HEK293 (cell line): ENCODE measurements at regions not wholly inside any gene's neighbourhood (a gene's known extent, or its start where the extent isn't known, plus 50 kb on each side); places are given as distances from the start of the nearest gene placed in this dataset.

ENCODE experiments used
- CTCF ChIA-PET: fragments of 350-600 bp; formaldehyde crosslinking; extraction: SDS; loops from one replicate; lab custom pipeline; 2021; ENCODE audit warnings: antibody characterized with exemption; lab: Yijun Ruan, JAX
- POLR2A ChIA-PET: fragments of 300-600 bp; formaldehyde crosslinking; extraction: SDS; loops from one replicate; lab custom pipeline; 2020; ENCODE audit warnings: antibody characterized with exemption, inconsistent platforms; lab: Yijun Ruan, JAX
- H3K27ac ChIP-seq: fragments of 200-500 bp; sonication (Bioruptor generic); 2 replicates; pipeline ENCODE4 v1.5.1; 2014; ENCODE audit warnings: low read depth, low read length, control low read depth, inconsistent platforms; ENCODE audit errors: extremely low read depth
- H3K36me3 ChIP-seq, 2 experiments: fragments of 200-500 bp in 1 of 2; sonication (Bioruptor generic) in 1 of 2; 1 replicate in 1 of 2; 2 replicates in 1 of 2; pipeline ENCODE4 v1.5.1; 2014 to 2017; ENCODE audit warnings: inconsistent platforms in 2 of 2, low read length in 2 of 2; ENCODE audit not compliant: control insufficient read depth in 2 of 2, insufficient read depth in 1 of 2
- H3K4me1 ChIP-seq: fragments of 200-500 bp; sonication (Bioruptor generic); 2 replicates; pipeline ENCODE4 v1.5.1; 2014; ENCODE audit warnings: mild to moderate bottlenecking, low read length, inconsistent platforms; ENCODE audit not compliant: control insufficient read depth, insufficient read depth
- H3K4me3 ChIP-seq: 2 replicates; pipeline ENCODE4 v1.5.1; 2011; ENCODE audit warnings: low read depth, mild to moderate bottlenecking, control low read depth, low read length, moderate library complexity
- H3K9me3 ChIP-seq: fragments of 200-500 bp; sonication (Bioruptor generic); 2 replicates; pipeline ENCODE4 v1.5.1; 2014; ENCODE audit warnings: low read depth, low read length, inconsistent platforms; ENCODE audit not compliant: control insufficient read depth, insufficient read depth
- GLI2 ChIP-seq: fragments of 450-650 bp; formaldehyde crosslinking; IDR thresholded peaks from 2 replicates; pipeline ENCODE4; 2017; ENCODE audit warnings: missing biosample characterization, missing genetic modification characterization, low read depth, borderline replicate concordance
- HOXA7 ChIP-seq: sonication (generic); formaldehyde crosslinking; IDR thresholded peaks from 2 replicates; pipeline ENCODE4 v1.8.1; 2022; ENCODE audit warnings: missing genetic modification reagents, borderline replicate concordance
- KLF10 ChIP-seq: fragments of 450-650 bp; IDR thresholded peaks from 2 replicates; pipeline ENCODE4 v1.5.1; 2018; ENCODE audit warnings: missing biosample characterization, mild to moderate bottlenecking, missing genetic modification characterization
- KLF17 ChIP-seq: fragments of 450-650 bp; formaldehyde crosslinking; IDR thresholded peaks from 2 replicates; pipeline ENCODE4 v1.5.1; 2016; ENCODE audit warnings: missing biosample characterization, missing genetic modification characterization
- KLF8 ChIP-seq: fragments of 450-650 bp; formaldehyde crosslinking; IDR thresholded peaks from 2 replicates; pipeline ENCODE4 v1.5.1; 2016; ENCODE audit warnings: missing biosample characterization, missing genetic modification characterization
- MYNN ChIP-seq: fragments of 450-650 bp; formaldehyde crosslinking; IDR thresholded peaks from 2 replicates; pipeline ENCODE4 v1.5.1; 2016; ENCODE audit warnings: missing biosample characterization, missing genetic modification characterization, borderline replicate concordance
- REST ChIP-seq: fragments of 450-650 bp; formaldehyde crosslinking; IDR thresholded peaks from 2 replicates; pipeline ENCODE4 v1.5.1; 2016; ENCODE audit warnings: missing biosample characterization, missing genetic modification characterization
- YY1 ChIP-seq: fragments of 450-650 bp; formaldehyde crosslinking; IDR thresholded peaks from 2 replicates; pipeline ENCODE4 v1.5.1; 2018; ENCODE audit warnings: missing biosample characterization, missing genetic modification characterization
- ZBTB6 ChIP-seq: fragments of 450-650 bp; formaldehyde crosslinking; IDR thresholded peaks from 2 replicates; pipeline ENCODE4 v1.5.1; 2017; ENCODE audit warnings: missing biosample characterization, missing genetic modification characterization
- ZFHX2 ChIP-seq: fragments of 450-650 bp; formaldehyde crosslinking; conservative IDR thresholded peaks from 2 replicates; pipeline ENCODE4 v1.5.1; 2016; ENCODE audit warnings: missing biosample characterization, missing genetic modification characterization
- ZNF112 ChIP-seq: fragments of 450-650 bp; formaldehyde crosslinking; IDR thresholded peaks from 2 replicates; pipeline ENCODE4 v1.5.0; 2017; ENCODE audit warnings: missing biosample characterization, missing genetic modification characterization
- ZNF18 ChIP-seq: fragments of 450-650 bp; formaldehyde crosslinking; IDR thresholded peaks from 2 replicates; pipeline ENCODE4 v1.5.1; 2016; ENCODE audit warnings: missing biosample characterization, missing genetic modification characterization
- ZNF24 ChIP-seq: fragments of 450-650 bp; formaldehyde crosslinking; IDR thresholded peaks from 2 replicates; pipeline ENCODE4 v1.5.1; 2016; ENCODE audit warnings: missing biosample characterization, missing genetic modification characterization
- ZNF280C ChIP-seq: fragments of 450-650 bp; formaldehyde crosslinking; IDR thresholded peaks from 2 replicates; pipeline ENCODE4 v1.5.1; 2016; ENCODE audit warnings: missing biosample characterization, missing genetic modification characterization
- ZNF37A ChIP-seq: fragments of 450-650 bp; IDR thresholded peaks from 2 replicates; pipeline ENCODE4 v1.5.1; 2018; ENCODE audit warnings: missing biosample characterization, missing genetic modification characterization
- ZNF521 ChIP-seq: fragments of 450-650 bp; formaldehyde crosslinking; IDR thresholded peaks from 2 replicates; pipeline ENCODE4 v1.5.1; 2017; ENCODE audit warnings: missing biosample characterization, mild to moderate bottlenecking, missing genetic modification characterization
- ZNF639 ChIP-seq: fragments of 450-650 bp; formaldehyde crosslinking; IDR thresholded peaks from 2 replicates; pipeline ENCODE4 v1.5.1; 2016; ENCODE audit warnings: missing biosample characterization, missing genetic modification characterization
- ZNF707 ChIP-seq: fragments of 450-650 bp; formaldehyde crosslinking; IDR thresholded peaks from 2 replicates; pipeline ENCODE4 v1.5.1; 2016; ENCODE audit warnings: missing biosample characterization, missing genetic modification characterization
- ZNF777 ChIP-seq: fragments of 450-650 bp; formaldehyde crosslinking; IDR thresholded peaks from 2 replicates; pipeline ENCODE4 v1.5.1; 2017; ENCODE audit warnings: missing biosample characterization, missing genetic modification characterization, borderline replicate concordance

- H3K4me3 ChIP-seq: no peak overlapping the region
- TF ChIP-seq KLF10 (tag by site-specific recombination): no peak
- TF ChIP-seq ZNF280C (tag by site-specific recombination): no peak
- TF ChIP-seq ZNF777: no peak
- no peak for TF ChIP-seq ZFHX2 (tag by site-specific recombination)
- no peak for TF ChIP-seq ZNF18
- TF ChIP-seq ZNF24 (tag by site-specific recombination): no peak
- TF ChIP-seq GLI2 (tag by site-specific recombination): no peak
- no peak for TF ChIP-seq ZNF112 (tag by site-specific recombination)
- no peak for TF ChIP-seq REST (tag by site-specific recombination)
- TF ChIP-seq ZNF521: no peak
- TF ChIP-seq HOXA7 (CRISPR knock-in tag): no peak
- TF ChIP-seq ZNF707 (tag by site-specific recombination): no peak
- TF ChIP-seq ZNF639 (tag by site-specific recombination): no peak
- no peak for TF ChIP-seq KLF8 (tag by site-specific recombination)
- no peak for TF ChIP-seq ZNF37A (tag by site-specific recombination)
- no peak for TF ChIP-seq ZBTB6
- TF ChIP-seq KLF17 (tag by site-specific recombination): no peak
- no peak for TF ChIP-seq MYNN (tag by site-specific recombination)
- no peak for TF ChIP-seq YY1 (tag by site-specific recombination)
- TF ChIP-seq, all 188 proteins: peak for 0
- no peak overlapping the region for H3K27ac ChIP-seq
- H3K4me1 ChIP-seq: 0 out of 2 replicates have a peak, but pooled peaks cover 3% of the 10 kb centered on the region
- POLR2A ChIA-PET: no interaction called here
- CTCF ChIA-PET: interaction anchor here (0.9 kb wide), 1 partner anchor 13 kb away, joined by 11 read pairs; no protein-coding TSS in a partner anchor
- no peaks in the 10 kb centered on the region for H3K9me3 ChIP-seq
- no peaks in the 10 kb centered on the region for H3K36me3 ChIP-seq
These were observed 455.5 kb upstream of the FAM241A start for GRCh38 chr4:111689731-111690130.
